ENCODE measurements at regions not wholly inside any gene's neighbourhood (a gene's known extent, or its start where the extent isn't known, plus 50 kb on each side); places are given as distances from the start of the nearest gene placed in this dataset.

GRCh38 chr2:65878011-65878340 lies 445.6 kb upstream of the SPRED2 start:
- no peak for DNase-seq (ENCODE audit: insufficient read length, low spot score, missing footprints)
- no peaks in the 10 kb centered on the region for H3K27me3 ChIP-seq (ENCODE audit: insufficient read depth, low read length)
- H3K9me3 ChIP-seq (ENCODE audit: low read depth, low read length): no peaks in the 10 kb centered on the region
- H3K4me1 ChIP-seq (ENCODE audit: insufficient read depth, low read length): no peaks in the 10 kb centered on the region
- no peak overlapping the region for H3K4me2 ChIP-seq (ENCODE audit: insufficient read depth, low read length)
- no peak overlapping the region for H3K27ac ChIP-seq (ENCODE audit: low read depth, low read length)
- no peak overlapping the region for H2AFZ ChIP-seq (ENCODE audit: low read length)
- no peak for TF ChIP-seq CTCF (IDR thresholded peaks at IDR 0.05; ENCODE audit: extremely low read depth, low read depth, low read length)
- H3K79me2 ChIP-seq (ENCODE audit: insufficient read depth, low read length): no peaks in the 10 kb centered on the region
- H3K36me3 ChIP-seq (ENCODE audit: insufficient read depth, low read length): no peaks in the 10 kb centered on the region
- H3K4me3 ChIP-seq (ENCODE audit: insufficient read depth, low read length): no peak overlapping the region
- H4K20me1 ChIP-seq (ENCODE audit: insufficient read depth, low read length): no peaks in the 10 kb centered on the region

GRCh38 chr2:65877331-65878010 lies 445.1 kb upstream of the SPRED2 start:
- Histone ChIP-seq H3K36me3 (ENCODE audit: insufficient read depth, low read length) (no peaks in the 10 kb centered on the region), H3K9me3 (ENCODE audit: low read depth, low read length) (no peaks in the 10 kb centered on the region), H3K4me1 (ENCODE audit: insufficient read depth, low read length) (no peaks in the 10 kb centered on the region), H3K4me2 (ENCODE audit: insufficient read depth, low read length) (no peak overlapping the region), H2AFZ (ENCODE audit: low read length) (no peak overlapping the region), H3K79me2 (ENCODE audit: insufficient read depth, low read length) (no peaks in the 10 kb centered on the region), H3K4me3 (ENCODE audit: insufficient read depth, low read length) (no peak overlapping the region), H3K27ac (ENCODE audit: low read depth, low read length) (no peak overlapping the region), H3K27me3 (ENCODE audit: insufficient read depth, low read length) (no peaks in the 10 kb centered on the region), H4K20me1 (ENCODE audit: insufficient read depth, low read length) (no peaks in the 10 kb centered on the region)
- no peak for DNase-seq (ENCODE audit: insufficient read length, low spot score, missing footprints)
- TF ChIP-seq CTCF (IDR thresholded peaks at IDR 0.05; ENCODE audit: extremely low read depth, low read depth, low read length): no peak

- no peak overlapping the region for H3K4me2 ChIP-seq (ENCODE audit: insufficient read depth, low read length)
- H4K20me1 ChIP-seq (ENCODE audit: insufficient read depth, low read length): no peaks in the 10 kb centered on the region
- no peak for TF ChIP-seq CTCF (IDR thresholded peaks at IDR 0.05; ENCODE audit: extremely low read depth, low read depth, low read length)
- no peak overlapping the region for H2AFZ ChIP-seq (ENCODE audit: low read length)
- H3K27ac ChIP-seq (ENCODE audit: low read depth, low read length): no peak overlapping the region
- no peaks in the 10 kb centered on the region for H3K4me1 ChIP-seq (ENCODE audit: insufficient read depth, low read length)
- H3K79me2 ChIP-seq (ENCODE audit: insufficient read depth, low read length): no peaks in the 10 kb centered on the region
- H3K36me3 ChIP-seq (ENCODE audit: insufficient read depth, low read length): no peaks in the 10 kb centered on the region
- DNase-seq (ENCODE audit: insufficient read length, low spot score, missing footprints): no peak
- H3K9me3 ChIP-seq (ENCODE audit: low read depth, low read length): no peaks in the 10 kb centered on the region
- no peaks in the 10 kb centered on the region for H3K27me3 ChIP-seq (ENCODE audit: insufficient read depth, low read length)
- H3K4me3 ChIP-seq (ENCODE audit: insufficient read depth, low read length): no peak overlapping the region
These were observed 443.7 kb upstream of the SPRED2 start for GRCh38 chr2:65876114-65876513.

GRCh38 chr2:65870826-65871225 lies 438.4 kb upstream of the SPRED2 start:
- TF ChIP-seq CTCF (IDR thresholded peaks at IDR 0.05; ENCODE audit: extremely low read depth, low read depth, low read length): no peak
- Histone ChIP-seq H3K4me2 (ENCODE audit: insufficient read depth, low read length) (no peak overlapping the region), H4K20me1 (ENCODE audit: insufficient read depth, low read length) (no peaks in the 10 kb centered on the region), H3K27me3 (ENCODE audit: insufficient read depth, low read length) (no peaks in the 10 kb centered on the region), H3K4me3 (ENCODE audit: insufficient read depth, low read length) (no peak overlapping the region), H3K36me3 (ENCODE audit: insufficient read depth, low read length) (no peaks in the 10 kb centered on the region), H3K4me1 (ENCODE audit: insufficient read depth, low read length) (no peaks in the 10 kb centered on the region), H2AFZ (ENCODE audit: low read length) (no peak overlapping the region), H3K27ac (ENCODE audit: low read depth, low read length) (no peak overlapping the region), H3K9me3 (ENCODE audit: low read depth, low read length) (no peaks in the 10 kb centered on the region), H3K79me2 (ENCODE audit: insufficient read depth, low read length) (no peaks in the 10 kb centered on the region)
- no peak for DNase-seq (ENCODE audit: insufficient read length, low spot score, missing footprints)
